ENCODE measurements at regions not wholly inside any gene's neighbourhood (a gene's known extent, or its start where the extent isn't known, plus 50 kb on each side); places are given as distances from the start of the nearest gene placed in this dataset.

GRCh38 chrX:25383196-25383595 lies 367.4 kb upstream of the ARX start:
- intact Hi-C loops (cut with micrococcal nuclease): no loop called here
- no peaks in the 10 kb centered on the region for H3K36me3 Mint-ChIP-seq (ENCODE audit: low read depth)
- ATAC-seq: no peak
- no peak for DNase-seq
- no peak for TF ChIP-seq CTCF (IDR thresholded peaks at IDR 0.05)
- H3K4me1 Mint-ChIP-seq (ENCODE audit: low read depth): no peaks in the 10 kb centered on the region
- H3K4me3 Mint-ChIP-seq: no peak overlapping the region
- H3K27ac Mint-ChIP-seq: no peak overlapping the region
- ChIA-PET POLR2A (no interaction called here), CTCF (no interaction called here)
- H3K9me3 Mint-ChIP-seq: peaks cover 1% of the 10 kb centered on the region
- no peaks in the 10 kb centered on the region for H3K27me3 Mint-ChIP-seq

- no peak for DNase-seq
- Mint-ChIP-seq H3K36me3 (ENCODE audit: low read depth) (no peaks in the 10 kb centered on the region), H3K27me3 (no peaks in the 10 kb centered on the region), H3K4me3 (no peak overlapping the region), H3K9me3 (no peaks in the 10 kb centered on the region), H3K27ac (no peak overlapping the region), H3K4me1 (ENCODE audit: low read depth) (no peaks in the 10 kb centered on the region)
- ChIA-PET CTCF (no interaction called here), POLR2A (no interaction called here)
- intact Hi-C loops (cut with micrococcal nuclease): no loop called here
- TF ChIP-seq CTCF (IDR thresholded peaks at IDR 0.05): no peak
- ATAC-seq: no peak
These were observed 340.7 kb upstream of the ARX start for GRCh38 chrX:25356456-25356855.

DNA sequence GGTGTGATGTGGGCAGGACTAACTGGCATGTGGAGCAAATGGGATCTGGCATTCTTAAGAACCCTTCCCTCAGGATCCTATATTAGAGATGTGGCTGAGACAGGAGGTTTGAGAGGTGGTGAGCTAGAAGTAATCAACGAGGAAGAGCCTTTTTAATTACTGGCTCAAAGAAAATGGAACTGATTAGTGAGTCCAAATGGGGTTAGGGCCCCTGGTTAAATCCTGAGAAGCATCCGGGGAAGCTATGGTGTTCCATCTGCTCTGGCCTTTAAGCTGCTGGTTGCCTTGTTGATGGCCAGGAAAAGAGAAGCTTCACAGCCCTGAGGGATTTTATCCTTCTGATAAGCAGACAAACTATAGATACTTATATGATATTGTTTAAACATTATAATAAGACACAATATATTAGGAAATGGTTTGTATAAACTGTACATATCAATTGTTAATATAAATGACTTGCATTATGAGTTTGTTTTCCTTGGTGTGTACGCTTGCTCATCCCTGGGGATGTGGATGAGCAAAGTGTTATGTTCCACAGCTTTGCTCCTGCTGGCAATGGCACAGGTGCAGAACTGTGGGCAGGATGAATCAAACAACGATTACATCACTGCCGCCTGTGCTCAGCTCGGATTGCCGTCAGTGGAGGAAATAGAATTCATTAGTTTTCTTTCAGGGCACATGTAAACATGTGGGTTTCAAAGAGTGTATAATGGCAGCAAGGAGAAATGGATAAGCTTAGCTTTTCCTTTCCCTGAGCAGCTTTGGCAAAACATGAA lies 328.6 kb upstream of the ARX start:
- ATAC-seq (no peak), DNase-seq (no peak)
- H3K9me3 Mint-ChIP-seq: no peaks in the 10 kb centered on the region
- ChIA-PET POLR2A (no interaction called here), CTCF (no interaction called here)
- H3K27me3 Mint-ChIP-seq: no peaks in the 10 kb centered on the region
- no peak overlapping the region for H3K27ac Mint-ChIP-seq
- H3K36me3 Mint-ChIP-seq (ENCODE audit: low read depth): no peaks in the 10 kb centered on the region
- intact Hi-C loops (cut with micrococcal nuclease): no loop called here
- no peak overlapping the region for H3K4me3 Mint-ChIP-seq
- no peaks in the 10 kb centered on the region for H3K4me1 Mint-ChIP-seq (ENCODE audit: low read depth)
- no peak for TF ChIP-seq CTCF (IDR thresholded peaks at IDR 0.05)

- no peak for TF ChIP-seq CTCF (IDR thresholded peaks at IDR 0.05)
- no peaks in the 10 kb centered on the region for H3K4me1 Mint-ChIP-seq (ENCODE audit: low read depth)
- H3K9me3 Mint-ChIP-seq: no peaks in the 10 kb centered on the region
- no peak for DNase-seq
- H3K4me3 Mint-ChIP-seq: no peak overlapping the region
- ChIA-PET POLR2A (no interaction called here), CTCF (no interaction called here)
- intact Hi-C loops (cut with micrococcal nuclease): no loop called here
- H3K36me3 Mint-ChIP-seq (ENCODE audit: low read depth): no peaks in the 10 kb centered on the region
- H3K27ac Mint-ChIP-seq: no peak overlapping the region
- no peak for ATAC-seq
- no peaks in the 10 kb centered on the region for H3K27me3 Mint-ChIP-seq
These were observed 327.3 kb upstream of the ARX start for GRCh38 chrX:25343060-25343459.

GRCh38 chrX:25337841-25338240 lies 322.1 kb upstream of the ARX start:
- Mint-ChIP-seq H3K4me3 (no peak overlapping the region), H3K4me1 (ENCODE audit: low read depth) (no peaks in the 10 kb centered on the region), H3K27ac (no peak overlapping the region), H3K36me3 (ENCODE audit: low read depth) (no peaks in the 10 kb centered on the region), H3K9me3 (no peaks in the 10 kb centered on the region), H3K27me3 (no peaks in the 10 kb centered on the region)
- ATAC-seq (no peak), DNase-seq (no peak)
- TF ChIP-seq CTCF (IDR thresholded peaks at IDR 0.05): no peak
- ChIA-PET POLR2A (no interaction called here), CTCF (no interaction called here)
- intact Hi-C loops (cut with micrococcal nuclease): no loop called here
